Tibial artery (tissue), 4 donors: ENCODE measurements at regions not wholly inside any gene's neighbourhood (a gene's known extent, or its start where the extent isn't known, plus 50 kb on each side); places are given as distances from the start of the nearest gene placed in this dataset.

Experiments
- DNase-seq, 2 donors: peaks; one replicate each; pipeline ENCODE4 v3.0.0-alpha.2; 2019
- H3K27ac ChIP-seq, 2 donors: fragments of 200-600 bp; sonication (generic) in 1 of 2; 1 replicate in 1 of 2; 2 replicates in 1 of 2; pipeline ENCODE4 v1.5.1; 2018 to 2019; ENCODE audit warnings: mild to moderate bottlenecking in 1 of 2
- H3K27me3 ChIP-seq, 2 donors: fragments of 200-600 bp; sonication (generic) in 1 of 2; one replicate each; pipeline versions ENCODE4 v1.5.1 to v1.6.0; 2016 to 2019
- H3K36me3 ChIP-seq, 3 donors: fragments of 200-600 bp; sonication (generic) in 2 of 3; one replicate each; pipeline ENCODE4 v1.5.1; 2016 to 2019; ENCODE audit warnings: mild to moderate bottlenecking in 2 of 3
- H3K4me1 ChIP-seq, 4 donors: fragments of 200-600 bp; sonication (generic) in 2 of 4; 1 replicate in 3 of 4; 2 replicates in 1 of 4; pipeline ENCODE4 v1.5.1; 2016 to 2019
- H3K4me3 ChIP-seq, 2 donors: fragments of 200-600 bp; sonication (generic) in 1 of 2; 1 replicate in 1 of 2; 2 replicates in 1 of 2; pipeline ENCODE4 v1.5.1; 2018 to 2019; ENCODE audit warnings: mild to moderate bottlenecking in 2 of 2
- H3K9me3 ChIP-seq, 3 donors: fragments of 200-600 bp; sonication (generic) in 1 of 3; one replicate each; pipeline ENCODE4 v1.5.1; 2016 to 2019
- intact Hi-C: fragments of 100-400 bp; cut with DNase I; formaldehyde crosslinking; loops from one replicate; pipeline ENCODE4 v1.15.0; 2023; ENCODE audit warnings: low total_unique reads
- TF ChIP-seq, protein P1 (sequence below), 2 experiments: fragments of 200-600 bp in 1 of 2; fragments of 450-650 bp in 1 of 2; IDR thresholded peaks; one replicate each; pipeline ENCODE4 v1.5.1; 2017 to 2019; ENCODE audit warnings: antibody characterized with exemption in 2 of 2, mild to moderate bottlenecking in 1 of 2, moderate library complexity in 1 of 2

DNA sequence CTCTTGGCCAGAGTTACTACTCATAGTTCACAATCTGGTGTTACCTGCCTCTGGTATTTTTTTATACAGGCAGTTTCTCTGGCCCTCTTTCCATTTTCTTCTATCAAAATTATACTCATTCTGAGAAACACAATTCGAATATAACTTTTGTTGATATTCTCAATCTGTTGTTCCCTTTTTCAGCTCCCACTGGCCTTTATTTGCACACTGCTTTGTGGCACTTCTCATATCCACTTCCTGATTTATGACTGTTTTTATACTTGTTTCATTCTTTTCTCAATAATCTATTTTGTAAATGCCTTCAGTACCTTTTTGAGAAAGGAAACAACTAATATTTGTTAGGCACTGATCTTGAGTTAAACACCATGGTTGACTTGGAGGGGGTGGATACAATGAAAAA lies 93.8 kb upstream of the HDAC9 start:
- Histone ChIP-seq H3K4me1 (no peaks in the 10 kb centered on the region), H3K4me3 (no peak overlapping the region), H3K36me3 (no peaks in the 10 kb centered on the region), H3K9me3 (no peaks in the 10 kb centered on the region), H3K27me3 (no peaks in the 10 kb centered on the region), H3K27ac (no peak overlapping the region)
- DNase-seq: no peak
- TF ChIP-seq, protein P1, sequence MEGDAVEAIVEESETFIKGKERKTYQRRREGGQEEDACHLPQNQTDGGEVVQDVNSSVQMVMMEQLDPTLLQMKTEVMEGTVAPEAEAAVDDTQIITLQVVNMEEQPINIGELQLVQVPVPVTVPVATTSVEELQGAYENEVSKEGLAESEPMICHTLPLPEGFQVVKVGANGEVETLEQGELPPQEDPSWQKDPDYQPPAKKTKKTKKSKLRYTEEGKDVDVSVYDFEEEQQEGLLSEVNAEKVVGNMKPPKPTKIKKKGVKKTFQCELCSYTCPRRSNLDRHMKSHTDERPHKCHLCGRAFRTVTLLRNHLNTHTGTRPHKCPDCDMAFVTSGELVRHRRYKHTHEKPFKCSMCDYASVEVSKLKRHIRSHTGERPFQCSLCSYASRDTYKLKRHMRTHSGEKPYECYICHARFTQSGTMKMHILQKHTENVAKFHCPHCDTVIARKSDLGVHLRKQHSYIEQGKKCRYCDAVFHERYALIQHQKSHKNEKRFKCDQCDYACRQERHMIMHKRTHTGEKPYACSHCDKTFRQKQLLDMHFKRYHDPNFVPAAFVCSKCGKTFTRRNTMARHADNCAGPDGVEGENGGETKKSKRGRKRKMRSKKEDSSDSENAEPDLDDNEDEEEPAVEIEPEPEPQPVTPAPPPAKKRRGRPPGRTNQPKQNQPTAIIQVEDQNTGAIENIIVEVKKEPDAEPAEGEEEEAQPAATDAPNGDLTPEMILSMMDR (IDR thresholded peaks at IDR 0.05): no peak
- intact Hi-C loops: no loop called here

DNA sequence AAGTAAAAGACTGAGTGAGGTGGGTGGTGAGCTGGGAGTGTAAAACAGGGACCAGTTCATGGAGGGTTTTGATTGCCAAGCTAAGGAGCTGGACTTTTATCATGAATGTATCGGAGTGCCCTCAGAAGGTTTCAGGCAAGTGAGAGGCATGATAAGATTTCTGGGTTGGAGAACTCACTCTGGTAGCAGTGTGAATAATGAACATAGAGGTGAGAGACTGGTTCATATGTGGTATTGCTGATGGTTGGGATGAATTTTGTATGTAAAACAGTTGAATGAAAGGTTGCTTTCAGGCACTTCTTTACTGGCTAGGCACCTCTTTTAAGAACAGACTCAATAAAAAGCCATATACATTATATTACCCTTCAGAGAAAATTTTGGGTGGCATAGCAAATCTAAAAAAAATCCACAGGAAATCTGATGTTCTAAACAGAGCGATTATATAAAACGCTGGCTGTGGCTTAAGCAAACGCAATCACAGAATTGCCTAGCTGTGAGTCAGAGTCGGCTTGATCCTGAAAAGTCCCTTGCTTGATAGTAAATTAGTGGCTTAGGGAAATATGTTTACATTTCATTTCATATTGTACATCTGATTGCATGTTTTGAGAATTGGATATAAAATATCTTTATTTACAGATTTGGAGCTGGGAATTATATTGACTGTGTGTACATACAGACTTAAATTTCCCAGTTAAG lies 92.9 kb upstream of the HDAC9 start:
- Histone ChIP-seq H3K27me3 (no peaks in the 10 kb centered on the region), H3K36me3 (no peaks in the 10 kb centered on the region), H3K4me1 (no peaks in the 10 kb centered on the region), H3K4me3 (no peak overlapping the region), H3K27ac (no peak overlapping the region), H3K9me3 (no peaks in the 10 kb centered on the region)
- intact Hi-C loops: no loop called here
- no peak for DNase-seq
- TF ChIP-seq, protein P1 (IDR thresholded peaks at IDR 0.05): no peak

DNA sequence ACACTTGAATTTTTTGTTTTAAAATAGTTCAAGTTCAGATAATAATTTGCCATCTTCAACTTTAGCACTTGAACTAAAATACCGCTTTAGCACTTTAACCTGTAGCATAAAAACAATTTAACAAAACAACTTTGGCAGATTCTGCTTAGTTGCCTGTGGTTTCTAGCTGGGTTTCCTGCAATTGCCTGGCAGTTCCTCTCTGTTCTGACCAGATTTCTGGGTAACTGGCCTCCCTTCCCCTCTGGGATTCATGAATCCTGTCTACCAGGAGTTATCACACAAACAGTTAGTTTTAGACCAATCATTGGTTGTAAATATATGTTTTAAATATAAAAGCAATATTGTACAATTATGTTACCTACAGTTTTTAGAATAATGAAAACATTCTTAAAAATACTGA lies 89.8 kb upstream of the HDAC9 start:
- Histone ChIP-seq H3K27ac (no peak overlapping the region), H3K36me3 (no peaks in the 10 kb centered on the region), H3K4me3 (no peak overlapping the region), H3K27me3 (no peaks in the 10 kb centered on the region), H3K9me3 (no peaks in the 10 kb centered on the region), H3K4me1 (peaks cover 0 to 15% (median 0%) of the 10 kb centered on the region in 4 donors)
- intact Hi-C loops: no loop called here
- DNase-seq: no peak
- TF ChIP-seq, protein P1 (IDR thresholded peaks at IDR 0.05): no peak

DNA sequence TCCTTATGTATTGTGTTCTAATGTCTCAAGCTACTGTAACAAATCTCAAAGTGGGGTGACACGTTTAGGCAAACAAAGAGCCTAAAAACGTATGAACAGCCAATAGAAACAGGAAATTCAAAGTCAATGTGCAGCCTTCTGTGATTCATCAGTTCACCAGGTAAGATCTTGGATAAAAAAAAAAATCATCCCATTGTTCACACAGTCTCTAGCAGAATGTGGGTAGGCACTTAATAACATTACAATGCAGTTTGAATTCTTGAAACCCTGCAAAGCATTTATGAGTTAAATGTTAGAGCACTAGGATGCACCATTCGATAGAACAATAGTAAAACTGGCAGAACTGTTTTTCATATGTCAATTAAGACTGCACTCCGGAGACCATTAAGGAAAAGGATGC lies 88.2 kb upstream of the HDAC9 start:
- Histone ChIP-seq H3K27me3 (no peaks in the 10 kb centered on the region), H3K4me1 (peaks cover 0 to 15% (median 0%) of the 10 kb centered on the region in 4 donors), H3K27ac (no peak overlapping the region), H3K36me3 (no peaks in the 10 kb centered on the region), H3K4me3 (no peak overlapping the region), H3K9me3 (no peaks in the 10 kb centered on the region)
- DNase-seq: no peak
- TF ChIP-seq, protein P1 (IDR thresholded peaks at IDR 0.05): no peak
- intact Hi-C loops: no loop called here

DNA sequence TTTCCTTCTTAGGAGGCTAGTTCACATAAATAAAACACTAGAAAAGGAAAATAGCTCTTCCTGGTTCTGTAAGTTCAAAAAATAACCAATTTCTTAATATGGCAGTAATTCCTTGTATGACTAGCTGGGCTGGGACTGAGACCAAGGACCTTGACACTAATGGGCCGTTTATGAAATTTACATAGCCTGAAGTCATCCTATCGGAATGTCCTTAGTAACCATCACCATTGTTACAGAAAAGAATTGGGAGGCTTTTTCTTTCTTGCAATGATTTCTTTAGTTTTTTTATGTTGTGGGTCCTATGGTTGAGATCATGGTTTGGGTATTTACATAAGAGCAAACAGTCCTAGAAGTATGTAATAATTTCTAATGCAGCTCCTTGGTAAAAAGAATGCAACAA lies 87.1 kb upstream of the HDAC9 start:
- no peak overlapping the region for H3K27ac ChIP-seq
- H3K9me3 ChIP-seq: no peaks in the 10 kb centered on the region
- H3K4me1 ChIP-seq: peaks cover 0 to 15% (median 0%) of the 10 kb centered on the region in 4 donors
- DNase-seq: no peak
- H3K27me3 ChIP-seq: no peaks in the 10 kb centered on the region
- no peak overlapping the region for H3K4me3 ChIP-seq
- H3K36me3 ChIP-seq: no peaks in the 10 kb centered on the region
- intact Hi-C loops: no loop called here
- TF ChIP-seq, protein P1 (IDR thresholded peaks at IDR 0.05): no peak

DNA sequence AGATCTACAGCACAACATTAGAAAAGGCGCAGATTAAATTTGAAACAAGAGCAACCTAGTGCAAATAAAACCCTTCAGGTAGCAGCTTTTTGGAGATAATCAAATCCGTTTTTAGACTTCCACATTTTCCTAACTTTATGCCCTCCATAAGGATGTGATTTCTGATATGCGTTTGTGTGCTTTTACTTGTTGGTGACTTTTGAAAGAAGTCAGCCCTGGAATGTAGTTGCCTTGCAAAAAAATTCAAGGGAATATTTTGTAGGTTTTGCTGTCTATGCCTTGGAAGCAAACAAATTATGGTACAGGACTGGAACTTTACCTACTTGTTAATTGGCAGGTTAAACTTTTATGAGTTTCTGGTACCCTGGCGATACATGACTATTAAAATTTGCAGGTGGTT lies 86.7 kb upstream of the HDAC9 start:
- no peaks in the 10 kb centered on the region for H3K27me3 ChIP-seq
- intact Hi-C loops: no loop called here
- H3K27ac ChIP-seq: no peak overlapping the region
- no peak for DNase-seq
- H3K9me3 ChIP-seq: no peaks in the 10 kb centered on the region
- TF ChIP-seq, protein P1 (IDR thresholded peaks at IDR 0.05): no peak
- H3K4me1 ChIP-seq: peaks cover 0 to 15% (median 0%) of the 10 kb centered on the region in 4 donors
- H3K36me3 ChIP-seq: no peaks in the 10 kb centered on the region
- H3K4me3 ChIP-seq: no peak overlapping the region
